Lung (tissue), 11 donors: ENCODE measurements at regions not wholly inside any gene's neighbourhood (a gene's known extent, or its start where the extent isn't known, plus 50 kb on each side); places are given as distances from the start of the nearest gene placed in this dataset.

Source experiments
- ATAC-seq: fragments of 200-7000 bp; cut with Tn5 transposase; one replicate; pipeline ENCODE4 v1.9.1; 2020; ENCODE audit warnings: moderate number of reproducible peaks; ENCODE audit not compliant: insufficient read depth, low FRiP score
- DNase-seq, 3 donors: peaks; one replicate each; pipeline ENCODE4 v3.0.0-alpha.2; 2013 to 2017
- H3K27ac ChIP-seq, 2 donors: one replicate each; pipeline ENCODE4 v1.5.1; 2013; ENCODE audit warnings: mild to moderate bottlenecking in 2 of 2, moderate library complexity in 2 of 2, control low read depth in 1 of 2, inconsistent platforms in 1 of 2, low read depth in 1 of 2, low read length in 1 of 2
- H3K27me3 ChIP-seq, 3 donors: one replicate each; pipeline ENCODE4 v1.5.1; 2013; ENCODE audit warnings: low read length in 2 of 3; ENCODE audit not compliant: control insufficient read depth in 3 of 3, insufficient read depth in 3 of 3
- H3K36me3 ChIP-seq, 4 donors: one replicate each; pipeline ENCODE4 v1.5.1; 2013; ENCODE audit warnings: low read length in 4 of 4, mild to moderate bottlenecking in 1 of 4, moderate library complexity in 1 of 4; ENCODE audit not compliant: control insufficient read depth in 4 of 4, insufficient read depth in 4 of 4
- H3K4me1 ChIP-seq, 5 donors: one replicate each; pipeline ENCODE4 v1.5.1; 2013; ENCODE audit warnings: low read length in 5 of 5, mild to moderate bottlenecking in 2 of 5, moderate library complexity in 1 of 5; ENCODE audit not compliant: control insufficient read depth in 5 of 5, insufficient read depth in 5 of 5
- H3K4me3 ChIP-seq: one replicate; pipeline ENCODE4 v1.5.1; 2013; ENCODE audit warnings: mild to moderate bottlenecking, control low read depth, moderate library complexity
- H3K9ac ChIP-seq, 2 donors: one replicate each; pipeline ENCODE4 v1.5.1; 2013; ENCODE audit warnings: low read length in 2 of 2, control low read depth in 1 of 2; ENCODE audit not compliant: insufficient read depth in 1 of 2
- H3K9me3 ChIP-seq, 4 donors: one replicate each; pipeline ENCODE4 v1.5.1; 2013; ENCODE audit warnings: low read length in 3 of 4, mild to moderate bottlenecking in 1 of 4, moderate library complexity in 1 of 4; ENCODE audit not compliant: control insufficient read depth in 4 of 4, insufficient read depth in 3 of 4
- WGBS, 2 donors: extraction: QIAGEN DNeasy Blood & Tissue Kit; methylation state at CpG; one replicate each; pipeline ENCODE4 v1.1.7; 2013; 5-methylcytosine and 5-hydroxymethylcytosine counted together
- TF ChIP-seq, protein P1 (sequence below): IDR thresholded peaks from 2 replicates; pipeline ENCODE4 v1.5.1; 2012; ENCODE audit warnings: mild to moderate bottlenecking; ENCODE audit errors: control extremely low read depth, extremely low read depth
- donor health status: control.
- donor health status: control.
- donor health status: Bipolar disorder and iron deficiency.
- donor health status: healthy.
- donor health status: DM: yes; HTN: yes; CAD: no.

DNA sequence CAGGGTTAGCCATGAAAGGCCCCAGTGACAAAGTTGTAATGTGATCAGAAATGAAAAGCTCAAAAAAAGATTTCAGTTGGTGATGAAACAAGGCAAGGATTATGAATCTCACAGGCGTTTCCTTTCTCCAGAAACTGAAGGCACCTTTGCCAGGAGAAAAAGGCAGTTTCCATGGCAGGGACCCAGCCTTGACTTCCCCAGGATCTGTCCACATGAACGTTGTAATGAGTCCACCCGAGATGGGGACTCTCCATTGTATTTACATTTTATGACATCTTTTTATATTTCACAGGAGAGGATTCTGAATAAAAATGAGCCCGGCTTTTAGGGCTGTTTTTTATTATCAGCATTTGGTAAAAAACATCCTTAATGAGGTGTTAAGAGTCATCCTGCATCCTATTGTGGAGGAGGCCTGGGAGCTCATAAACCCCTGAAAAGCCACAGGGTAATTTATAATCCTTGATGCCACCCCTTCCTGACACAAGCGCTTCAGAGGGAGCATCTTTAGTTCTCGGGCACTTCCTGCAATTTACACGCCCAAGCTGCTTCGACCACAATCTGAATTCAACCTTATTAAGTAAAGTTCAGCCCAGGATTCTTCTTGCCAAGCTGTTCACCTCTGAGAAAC is 74.1 kb upstream of the SALL4 start:
- DNase-seq, result no peak
- no peaks in the 10 kb centered on the region for H3K36me3 ChIP-seq
- no peak overlapping the region for H3K27ac ChIP-seq
- peaks cover 0 to 7% (median 0%) of the 10 kb centered on the region in 5 donors for H3K4me1 ChIP-seq
- WGBS, 2 donors, result 38 to 44% methylated on average over 8 of the region's 8 CpGs
- no peaks in the 10 kb centered on the region for H3K9me3 ChIP-seq
- TF ChIP-seq, protein P1, sequence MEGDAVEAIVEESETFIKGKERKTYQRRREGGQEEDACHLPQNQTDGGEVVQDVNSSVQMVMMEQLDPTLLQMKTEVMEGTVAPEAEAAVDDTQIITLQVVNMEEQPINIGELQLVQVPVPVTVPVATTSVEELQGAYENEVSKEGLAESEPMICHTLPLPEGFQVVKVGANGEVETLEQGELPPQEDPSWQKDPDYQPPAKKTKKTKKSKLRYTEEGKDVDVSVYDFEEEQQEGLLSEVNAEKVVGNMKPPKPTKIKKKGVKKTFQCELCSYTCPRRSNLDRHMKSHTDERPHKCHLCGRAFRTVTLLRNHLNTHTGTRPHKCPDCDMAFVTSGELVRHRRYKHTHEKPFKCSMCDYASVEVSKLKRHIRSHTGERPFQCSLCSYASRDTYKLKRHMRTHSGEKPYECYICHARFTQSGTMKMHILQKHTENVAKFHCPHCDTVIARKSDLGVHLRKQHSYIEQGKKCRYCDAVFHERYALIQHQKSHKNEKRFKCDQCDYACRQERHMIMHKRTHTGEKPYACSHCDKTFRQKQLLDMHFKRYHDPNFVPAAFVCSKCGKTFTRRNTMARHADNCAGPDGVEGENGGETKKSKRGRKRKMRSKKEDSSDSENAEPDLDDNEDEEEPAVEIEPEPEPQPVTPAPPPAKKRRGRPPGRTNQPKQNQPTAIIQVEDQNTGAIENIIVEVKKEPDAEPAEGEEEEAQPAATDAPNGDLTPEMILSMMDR, result no peak
- no peak overlapping the region for H3K4me3 ChIP-seq
- no peaks in the 10 kb centered on the region for H3K27me3 ChIP-seq
- no peak overlapping the region for H3K9ac ChIP-seq
- no peak for ATAC-seq

DNA sequence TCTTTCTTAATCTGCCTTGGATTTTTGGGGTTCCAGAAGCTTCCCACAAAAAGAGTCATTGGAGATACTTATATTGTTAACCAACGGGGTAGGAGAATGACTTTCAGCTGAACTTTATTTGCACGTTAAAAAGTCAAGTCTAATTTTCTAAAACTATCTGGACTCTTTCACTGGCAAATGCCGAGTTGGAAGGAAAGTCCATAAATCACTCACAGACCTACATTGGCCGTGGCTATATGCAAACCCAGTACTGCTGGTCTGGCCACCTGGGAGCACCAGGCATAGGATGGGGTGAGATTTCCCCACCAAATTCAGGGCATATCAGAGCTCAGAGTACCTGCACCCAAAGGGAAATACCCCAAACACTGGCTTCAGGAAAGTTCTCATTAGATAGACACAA is 71.3 kb upstream of the SALL4 start:
- TF ChIP-seq, protein P1, result no peak
- no peaks in the 10 kb centered on the region for H3K27me3 ChIP-seq
- H3K36me3 ChIP-seq, result no peaks in the 10 kb centered on the region
- H3K9ac ChIP-seq, result no peak overlapping the region
- H3K9me3 ChIP-seq, result no peaks in the 10 kb centered on the region
- no peak for DNase-seq
- ATAC-seq, result no peak
- 61 to 64% methylated on average over 4 of the region's 4 CpGs for WGBS, 2 donors
- peaks cover 0 to 7% (median 0%) of the 10 kb centered on the region in 5 donors for H3K4me1 ChIP-seq
- no peak overlapping the region for H3K4me3 ChIP-seq
- H3K27ac ChIP-seq, result no peak overlapping the region

DNA sequence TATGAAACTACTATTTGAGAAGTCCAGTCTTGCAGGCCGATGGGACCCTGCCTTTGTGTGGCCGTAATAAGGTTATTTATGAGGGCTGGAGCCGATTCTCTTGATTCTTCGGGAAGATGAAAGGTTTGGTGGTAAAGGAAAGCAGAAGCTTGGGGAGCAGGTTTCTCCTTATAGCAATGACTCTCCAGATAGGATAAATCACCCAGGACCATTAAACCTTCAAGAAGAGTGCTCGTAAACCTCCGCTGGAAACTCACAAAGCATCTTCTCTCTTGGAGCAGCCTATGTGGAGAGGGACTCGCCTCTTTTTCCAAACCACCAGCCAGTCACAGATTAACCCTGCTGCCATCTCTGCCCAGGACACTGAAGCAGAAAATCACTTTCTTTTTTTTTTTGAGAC is 69.6 kb upstream of the SALL4 start:
- no peaks in the 10 kb centered on the region for H3K36me3 ChIP-seq
- peaks cover 0 to 7% (median 0%) of the 10 kb centered on the region in 5 donors for H3K4me1 ChIP-seq
- 69% methylated on average over 7 of the region's 7 CpGs for WGBS, 2 donors

More for the DNA sequence above, 69.6 kb upstream of the SALL4 start:
- ATAC-seq (no peak), DNase-seq (no peak)
- Histone ChIP-seq H3K9ac (no peak overlapping the region), H3K4me3 (no peak overlapping the region), H3K27ac (no peak overlapping the region), H3K9me3 (no peaks in the 10 kb centered on the region), H3K27me3 (no peaks in the 10 kb centered on the region)
- TF ChIP-seq, protein P1, result no peak
